ENCODE measurements at regions not wholly inside any gene's neighbourhood (a gene's known extent, or its start where the extent isn't known, plus 50 kb on each side); places are given as distances from the start of the nearest gene placed in this dataset.
A peak's percentile ranks its signal among the peaks of the same experiment; 100 is the strongest.
"Not testable (repeated sequence)": the region's sequence is repeated elsewhere in the genome, so short reads cannot be mapped to it uniquely, and the experiment has no call there.

DNA sequence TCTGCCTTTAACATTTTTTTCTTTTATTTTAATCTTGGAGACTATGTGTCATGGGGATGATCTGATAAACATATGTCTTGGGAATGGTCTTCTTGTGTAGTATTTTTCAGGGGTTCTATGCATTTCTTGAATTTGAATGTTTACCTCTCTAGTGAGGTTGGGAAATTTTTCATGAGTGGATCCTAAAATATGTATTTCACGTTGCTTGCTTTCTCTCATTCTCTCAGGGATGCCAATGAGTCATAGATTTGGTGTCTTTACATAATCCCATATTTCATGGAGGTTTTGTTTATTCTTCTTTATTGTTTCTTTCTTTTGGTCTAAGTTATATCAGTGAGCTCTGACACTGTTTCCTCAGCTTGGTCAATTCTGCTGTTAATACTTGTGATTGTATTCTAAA lies 1237.2 kb downstream of the PLA2G4A start:
- DNase-seq: no peak

DNA sequence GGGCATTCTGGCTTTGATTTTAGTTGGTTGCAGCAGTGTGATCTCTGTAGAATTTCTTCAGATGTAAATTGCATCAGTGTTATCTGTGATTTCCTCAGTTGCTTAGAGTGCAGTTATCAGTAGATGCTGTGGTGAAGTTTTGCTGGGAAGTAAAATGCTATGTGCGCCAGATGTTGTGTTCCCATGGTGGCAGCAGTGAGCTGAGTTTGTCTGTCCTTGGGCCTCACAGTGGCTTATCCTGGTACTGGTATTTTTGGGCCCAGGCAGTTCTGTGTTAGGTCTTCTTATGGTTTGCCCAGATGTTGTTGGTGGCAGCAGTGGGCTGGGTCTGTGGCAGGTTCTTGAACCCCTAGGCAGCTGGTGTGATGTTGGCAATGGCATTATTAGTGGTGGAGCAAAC lies 1242.1 kb downstream of the PLA2G4A start:
- DNase-seq: no peak

DNA sequence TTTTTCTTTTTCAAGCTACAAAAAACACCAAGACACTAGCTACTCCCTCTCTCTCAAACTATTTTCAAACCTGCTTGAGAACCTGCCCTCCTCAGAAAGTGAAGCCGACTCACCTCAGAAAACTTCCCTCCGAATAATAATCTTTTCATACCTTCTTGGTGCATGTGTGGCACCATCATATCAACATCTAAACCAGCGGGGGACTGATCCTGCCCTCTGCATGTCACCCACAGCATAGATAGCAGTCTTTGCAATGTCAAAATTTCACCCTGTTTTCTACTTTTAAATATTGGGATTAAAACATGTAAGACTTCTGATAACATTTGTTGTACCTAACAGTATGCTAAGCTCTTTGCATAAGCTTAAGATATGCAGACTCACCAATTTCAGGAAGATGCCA lies 1260.3 kb downstream of the PLA2G4A start:
- no peak for DNase-seq

DNA sequence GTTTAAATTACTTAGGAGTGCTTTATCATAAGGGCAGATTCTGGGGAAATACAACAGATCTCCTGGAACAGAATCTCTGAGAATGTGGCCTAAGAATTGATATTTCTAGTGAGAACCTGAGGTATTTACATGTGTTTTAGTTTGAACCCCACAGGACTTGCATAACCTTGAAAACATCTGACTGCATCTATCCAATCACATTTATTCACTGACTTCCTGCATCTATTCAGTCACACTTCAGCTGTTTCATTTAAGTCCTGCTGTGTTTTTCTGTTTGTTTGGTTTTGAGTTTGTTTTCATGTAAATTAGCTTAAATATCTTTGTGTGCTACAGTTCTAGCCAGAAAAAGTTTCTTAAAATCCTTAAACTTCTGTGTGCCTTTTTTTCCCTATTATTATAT lies 1260.7 kb downstream of the PLA2G4A start:
- DNase-seq: no peak

DNA sequence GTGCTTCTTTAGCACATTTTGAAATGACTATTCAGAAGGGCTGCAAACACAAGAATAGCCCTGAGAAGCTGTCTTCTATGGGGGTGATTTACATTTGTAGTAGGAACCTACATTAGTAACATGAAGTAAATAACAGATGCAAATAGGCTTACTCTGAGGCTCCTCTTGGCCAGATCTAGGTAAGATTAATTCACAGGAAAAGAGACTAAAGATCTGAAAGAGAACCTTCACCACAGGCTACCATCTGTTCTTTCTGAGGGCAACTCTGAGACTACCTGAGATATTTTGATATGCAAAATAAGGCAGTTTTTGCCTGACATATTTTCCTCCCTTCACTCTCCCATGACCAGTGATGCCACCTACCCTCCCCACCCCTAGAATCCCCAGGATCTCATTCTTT lies 1267.8 kb downstream of the PLA2G4A start:
- DNase-seq: no peak

DNA sequence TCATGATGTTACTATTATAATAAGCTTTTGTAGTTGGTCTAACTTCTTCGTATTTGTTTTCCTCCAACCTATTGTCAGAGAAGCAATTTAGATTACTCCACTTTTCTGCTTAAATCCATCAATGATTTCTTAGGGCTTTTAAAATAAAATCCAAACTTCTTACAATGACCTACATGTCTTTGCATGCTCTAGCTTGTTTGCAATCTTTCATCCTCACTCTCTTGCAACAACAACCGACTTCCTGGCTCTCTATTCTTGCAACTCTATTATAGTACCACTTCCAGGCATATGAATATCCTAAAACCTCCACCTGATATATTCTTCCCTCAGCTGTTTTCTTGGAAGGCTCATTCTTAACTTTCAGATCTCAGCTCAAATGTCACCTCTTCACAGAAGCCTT lies 1288.7 kb downstream of the PLA2G4A start:
- no peak for DNase-seq

DNA sequence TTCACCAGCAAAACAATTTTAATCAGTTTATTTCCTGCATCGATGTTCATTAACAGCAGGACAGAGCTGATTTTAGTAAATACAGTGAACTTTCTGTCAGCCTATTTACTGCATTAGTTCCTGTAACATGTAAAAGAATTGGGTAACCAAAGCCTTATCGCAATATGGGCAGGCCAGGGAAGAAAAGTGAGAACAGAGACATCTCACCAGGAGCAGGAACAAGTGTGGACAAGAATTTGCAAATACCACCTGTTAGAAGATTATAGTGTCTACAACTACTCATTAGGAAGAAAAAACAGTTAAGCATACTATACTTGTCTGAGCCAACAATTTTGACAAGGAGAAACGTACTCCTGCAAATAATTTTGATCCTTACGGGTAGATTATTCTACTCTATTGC lies 1293.9 kb downstream of the PLA2G4A start:
- DNase-seq: no peak

DNA sequence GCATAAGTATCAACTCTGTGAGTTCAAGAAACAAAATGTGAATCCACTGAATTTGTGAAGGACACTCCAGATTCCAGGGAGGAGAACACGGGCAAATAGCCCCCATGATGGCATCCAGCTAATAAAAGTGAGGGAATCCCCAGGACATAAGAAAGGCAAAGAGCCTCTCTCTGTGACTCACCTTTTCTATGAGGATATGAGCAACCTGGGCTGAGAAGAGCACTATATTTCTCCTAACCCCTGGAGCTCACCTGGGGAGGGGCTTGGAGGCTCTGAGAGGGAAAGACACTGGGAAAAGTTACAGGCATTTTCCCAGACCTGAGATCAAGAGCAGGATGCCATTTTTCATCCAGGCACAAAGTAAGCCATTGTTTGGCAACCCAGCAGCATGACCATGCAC lies 1298.8 kb downstream of the PLA2G4A start:
- DNase-seq: no peak

DNA sequence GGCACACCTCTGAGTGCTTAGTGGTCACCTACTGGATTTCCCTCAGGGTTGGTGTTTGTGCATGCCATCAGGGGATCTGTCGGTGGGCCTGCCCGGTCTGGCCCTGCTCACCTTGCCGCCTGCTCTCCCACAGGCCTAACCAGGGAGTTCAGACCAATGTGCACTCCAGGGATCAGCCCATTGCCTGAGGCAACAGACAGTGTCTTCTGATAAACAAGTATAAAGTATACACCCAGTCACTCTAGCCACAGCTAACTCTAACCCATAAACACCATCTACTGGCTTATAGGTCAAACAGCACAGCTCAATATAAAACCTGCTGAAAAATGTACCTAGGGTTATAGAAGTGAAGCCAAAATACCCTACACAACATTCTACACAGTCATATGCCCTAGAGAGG lies 1300.0 kb downstream of the PLA2G4A start:
- peak in 1 of 2 experiments; percentile 15 for DNase-seq

DNA sequence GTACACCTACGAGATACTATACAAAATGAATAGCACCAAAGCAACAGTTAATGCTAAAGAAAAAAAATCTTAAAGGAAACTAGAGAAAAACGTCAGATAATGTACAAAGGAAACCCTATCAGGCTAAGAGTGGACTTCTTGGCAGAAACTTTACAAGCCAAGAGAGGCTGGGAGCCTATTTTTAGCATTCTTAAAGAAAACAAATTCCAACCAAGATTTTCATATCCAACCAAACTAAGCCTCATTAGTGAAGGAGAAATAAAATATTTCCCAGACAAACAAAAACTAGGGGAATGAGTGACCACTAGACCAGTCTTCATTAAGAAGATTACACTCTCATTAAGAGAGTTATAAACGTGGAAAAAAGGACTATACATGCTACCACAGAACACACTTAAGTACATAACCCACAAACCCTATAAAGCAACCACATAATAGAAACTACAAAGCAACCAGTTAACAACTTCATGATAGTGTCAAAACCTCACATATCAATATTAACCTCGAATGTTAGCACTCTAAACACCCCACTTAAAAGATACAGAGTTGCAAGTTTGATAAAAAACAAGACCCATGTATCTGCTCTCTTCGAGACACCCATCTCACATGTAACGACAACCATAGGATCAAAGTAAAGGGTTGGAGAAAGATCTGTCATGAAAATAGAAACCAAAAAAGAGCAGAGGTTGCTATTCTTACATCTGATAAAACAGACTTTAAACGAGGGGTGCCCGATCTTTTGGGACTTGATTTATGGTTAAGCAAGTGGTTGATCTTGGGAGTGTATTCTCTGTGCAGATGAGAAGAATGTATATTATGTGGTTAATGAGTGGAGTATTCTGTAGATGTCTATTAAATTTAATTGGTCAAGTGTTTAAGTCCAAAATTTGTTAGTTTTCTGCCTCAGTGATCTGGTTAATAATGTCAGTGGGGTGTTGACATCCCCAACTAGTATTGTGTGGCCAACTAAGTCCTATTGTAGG lies 1301.4 kb downstream of the PLA2G4A start:
- no peak for DNase-seq

DNA sequence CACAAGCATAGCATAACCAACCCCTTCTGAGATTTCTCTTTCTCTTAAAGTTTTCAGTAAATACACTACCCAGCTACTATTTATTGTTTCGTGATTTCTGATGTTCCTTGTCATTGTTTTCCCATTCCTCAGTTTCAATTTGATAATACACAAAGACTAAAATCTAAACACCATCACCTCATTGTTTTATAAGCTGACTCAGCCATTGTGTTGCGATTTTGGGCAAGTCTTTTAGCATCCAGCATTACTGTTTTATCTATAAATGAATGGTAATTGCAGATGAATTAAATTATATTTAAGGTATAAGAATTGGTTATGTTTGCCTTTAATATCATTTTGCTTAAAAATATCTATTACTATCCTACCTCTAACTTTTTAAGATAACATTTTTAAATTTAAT lies 1308.5 kb downstream of the PLA2G4A start:
- DNase-seq: peak in 1 of 2 experiments; percentile 15

DNA sequence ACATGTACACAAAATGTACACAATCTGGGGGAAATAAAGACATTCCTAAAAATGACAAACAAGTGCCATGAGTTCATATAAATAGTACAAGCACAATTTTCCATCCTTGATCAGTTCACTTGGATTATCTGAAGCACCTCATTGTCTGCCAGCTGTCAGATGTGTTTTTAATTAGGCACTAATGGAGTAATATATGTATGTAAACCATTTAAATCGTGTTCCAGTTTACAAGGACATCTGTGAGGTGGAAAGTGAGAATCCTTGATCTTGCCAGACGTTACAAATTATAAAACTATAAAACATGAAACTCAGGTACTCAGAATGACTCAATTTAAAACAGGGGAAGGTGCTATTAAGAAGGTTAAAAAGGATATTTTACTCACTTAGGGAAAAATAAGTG lies 1312.2 kb downstream of the PLA2G4A start:
- DNase-seq: peak; percentile 19 to 39

DNA sequence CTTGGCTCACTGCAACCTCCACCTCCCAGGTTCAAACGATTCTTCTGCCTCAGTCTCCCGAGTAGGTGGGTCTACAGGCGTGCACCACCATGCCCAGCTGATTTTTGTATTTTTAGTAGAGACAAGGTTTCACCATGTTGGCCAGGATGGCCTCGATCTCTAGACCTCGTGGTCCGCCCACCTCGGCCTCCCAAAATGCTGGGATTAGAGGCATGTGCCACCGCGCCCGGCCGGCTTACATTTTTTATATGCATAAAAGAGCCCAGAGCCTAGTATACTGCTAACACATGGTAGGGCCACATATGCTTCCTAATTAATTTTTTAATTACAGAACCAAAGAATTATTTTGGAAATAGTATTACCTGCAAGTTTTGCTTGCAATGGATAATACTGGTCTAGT lies 1325.4 kb downstream of the PLA2G4A start:
- DNase-seq: no peak

DNA sequence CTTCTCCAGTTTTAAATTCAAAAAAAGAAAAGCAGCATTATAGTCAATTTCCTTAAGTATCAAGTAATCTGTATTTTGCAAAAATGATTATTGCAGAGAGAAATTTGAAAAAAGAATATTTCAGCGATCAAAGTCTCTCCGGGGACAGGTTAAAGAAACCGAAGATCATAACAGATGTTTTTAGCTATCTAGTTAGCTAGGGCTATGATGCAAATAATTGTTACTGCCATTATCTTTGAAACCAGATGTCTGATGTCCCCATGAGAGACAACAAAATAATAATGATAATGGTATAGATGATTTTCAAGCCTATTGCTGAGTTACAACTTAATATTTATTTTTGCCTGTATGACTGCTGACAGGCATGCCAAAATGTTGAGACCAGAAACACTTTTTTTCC lies 1326.0 kb downstream of the PLA2G4A start:
- DNase-seq: no peak

DNA sequence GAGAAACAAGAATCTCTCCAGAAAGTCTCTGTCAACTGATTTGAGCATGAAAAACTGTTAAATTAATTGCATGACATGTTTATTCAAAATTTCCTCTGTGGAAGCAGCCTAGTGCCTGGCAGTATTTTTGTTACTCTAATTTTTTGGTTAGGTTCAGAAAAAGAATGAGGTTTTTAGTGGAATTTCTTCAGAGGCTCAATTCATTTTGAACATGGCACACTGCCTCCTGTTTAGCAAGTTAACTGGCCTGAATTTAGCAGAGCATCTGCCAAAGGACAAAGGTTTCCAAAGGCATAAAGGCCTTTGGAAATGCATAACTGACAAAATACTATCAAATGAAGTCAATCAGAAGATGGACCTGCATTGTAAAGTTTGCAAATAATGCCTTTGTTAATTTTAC lies 1326.5 kb downstream of the PLA2G4A start:
- DNase-seq: peak; percentile 26 to 59

DNA sequence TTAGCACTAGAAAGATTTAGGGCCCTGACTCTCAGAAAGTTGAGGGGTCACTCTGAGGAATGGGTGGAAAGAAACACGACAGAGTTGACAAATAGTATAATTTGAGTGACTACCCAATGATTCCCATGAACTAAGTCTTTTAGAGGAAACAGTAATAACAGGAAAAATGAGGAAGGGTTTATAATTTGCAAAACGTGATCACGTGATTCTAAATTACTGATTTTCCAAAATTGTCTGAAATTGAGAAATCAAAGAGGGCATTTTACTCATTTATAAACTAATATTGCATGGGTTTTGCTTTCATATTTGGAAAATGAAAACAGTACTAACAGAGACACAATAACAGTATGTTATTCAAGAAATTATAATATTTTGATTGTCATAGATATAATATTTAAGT lies 1335.7 kb downstream of the PLA2G4A start:
- DNase-seq: no peak

DNA sequence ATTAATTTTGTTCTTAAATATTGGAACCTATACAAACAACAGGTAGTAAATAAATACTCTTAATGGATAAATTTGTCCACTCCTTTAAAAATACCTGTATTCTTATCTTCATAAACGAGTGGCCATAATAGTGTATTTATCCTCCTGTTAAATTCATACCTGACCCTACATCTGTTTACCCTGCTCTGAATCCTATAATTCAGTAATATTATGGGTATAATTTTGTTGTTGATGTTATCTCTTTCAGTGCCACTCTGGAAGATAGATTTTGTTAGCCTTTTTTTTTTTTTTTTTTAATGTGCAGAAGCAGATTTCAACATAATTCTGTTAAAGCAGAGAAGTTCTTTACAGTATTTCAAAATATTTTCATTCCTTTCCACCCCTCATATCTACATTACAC lies 1337.9 kb downstream of the PLA2G4A start:
- no peak for DNase-seq

DNA sequence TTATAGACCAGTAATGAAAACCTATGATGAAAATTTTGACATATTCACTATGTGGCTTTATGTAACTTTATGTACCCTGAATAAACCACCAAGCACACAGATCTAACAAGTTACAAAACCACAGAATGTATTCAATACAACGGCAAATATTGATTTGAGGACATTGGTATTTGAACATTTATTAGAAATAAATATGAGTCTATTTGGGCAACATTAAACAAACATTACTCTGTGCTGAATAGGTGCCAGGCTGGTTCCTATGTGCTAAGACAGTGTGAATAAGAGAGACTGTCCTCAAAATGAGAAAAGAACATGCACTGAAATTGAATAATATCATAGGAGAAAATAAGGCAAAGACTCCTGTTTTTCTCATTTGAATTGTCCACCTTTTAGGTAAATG lies 1341.2 kb downstream of the PLA2G4A start:
- DNase-seq: no peak

DNA sequence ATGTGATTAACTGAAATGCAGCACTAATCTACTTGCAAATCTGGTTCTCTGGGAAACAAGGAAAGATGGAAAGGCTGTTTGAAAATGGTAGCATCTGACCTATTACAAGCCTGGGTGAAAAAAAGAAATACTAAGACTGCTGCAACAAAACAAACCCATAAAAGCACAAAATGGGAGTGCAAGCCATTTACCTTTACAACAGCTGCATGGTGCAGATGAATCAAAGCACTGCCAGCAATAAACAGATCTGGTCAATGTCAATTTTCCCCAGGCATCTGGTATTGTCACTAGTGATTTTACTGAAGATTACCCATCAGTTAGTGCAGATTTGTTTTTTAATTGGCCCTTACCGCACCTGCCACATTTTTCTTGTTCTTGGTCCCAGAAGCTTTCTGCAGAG lies 1341.7 kb downstream of the PLA2G4A start:
- DNase-seq: no peak

DNA sequence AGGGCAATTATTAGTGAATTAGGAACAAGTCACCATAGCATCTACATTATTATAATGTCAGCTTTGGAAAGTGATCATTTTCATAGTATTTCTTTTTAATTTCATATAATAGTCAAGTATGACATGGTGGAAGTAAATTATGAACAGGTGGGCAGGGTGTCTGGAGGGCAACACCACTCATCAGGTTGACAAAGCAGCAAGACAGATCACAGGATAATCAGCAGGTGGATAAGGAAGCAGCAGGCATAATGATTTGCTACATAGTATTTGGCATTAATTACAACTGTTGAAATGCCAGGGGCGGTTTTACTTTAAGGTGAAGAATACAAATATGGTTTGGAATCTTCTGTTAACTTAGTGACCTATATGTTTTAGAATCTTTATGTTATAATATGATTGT lies 1342.2 kb downstream of the PLA2G4A start:
- no peak for DNase-seq

DNA sequence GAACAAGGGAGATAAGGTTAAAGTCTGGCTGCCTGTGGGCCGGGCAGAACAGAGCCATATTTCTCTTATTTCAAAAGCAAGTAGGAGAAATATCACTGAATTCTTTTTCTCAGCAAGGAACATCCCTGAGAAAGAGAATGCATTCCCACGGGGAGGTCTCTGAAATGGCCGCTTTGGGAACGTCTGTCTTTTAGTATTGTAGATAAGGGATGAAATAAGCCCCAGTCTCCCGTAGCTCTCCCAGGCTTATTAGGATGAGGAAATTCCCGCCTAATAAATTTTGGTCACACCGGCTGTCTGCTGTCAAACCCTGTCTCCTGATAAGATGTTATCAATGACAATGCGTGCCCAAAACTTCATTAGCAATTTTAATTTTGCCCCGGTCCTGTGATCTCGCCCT lies 1353.3 kb downstream of the PLA2G4A start:
- DNase-seq: not testable (repeated sequence)

DNA sequence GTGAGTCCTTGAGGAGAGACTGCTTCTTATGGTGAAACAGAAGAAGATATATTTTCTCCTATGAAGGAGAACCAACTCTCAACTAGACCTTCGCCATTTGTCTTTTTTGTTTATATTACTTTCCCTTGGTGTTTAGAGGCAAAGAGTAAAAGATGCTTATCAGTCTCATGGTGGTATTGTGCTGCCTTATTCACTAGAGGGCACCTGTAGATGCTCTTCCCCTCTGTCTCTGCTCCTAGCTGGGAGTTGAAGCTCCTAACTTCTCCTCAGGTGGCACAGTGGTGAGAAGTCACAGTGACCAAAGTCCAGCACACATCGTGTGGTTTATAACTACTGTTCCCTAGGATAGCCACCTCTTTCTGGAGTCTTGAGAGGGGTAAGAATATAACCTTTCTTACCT lies 1359.6 kb downstream of the PLA2G4A start:
- no peak for DNase-seq

DNA sequence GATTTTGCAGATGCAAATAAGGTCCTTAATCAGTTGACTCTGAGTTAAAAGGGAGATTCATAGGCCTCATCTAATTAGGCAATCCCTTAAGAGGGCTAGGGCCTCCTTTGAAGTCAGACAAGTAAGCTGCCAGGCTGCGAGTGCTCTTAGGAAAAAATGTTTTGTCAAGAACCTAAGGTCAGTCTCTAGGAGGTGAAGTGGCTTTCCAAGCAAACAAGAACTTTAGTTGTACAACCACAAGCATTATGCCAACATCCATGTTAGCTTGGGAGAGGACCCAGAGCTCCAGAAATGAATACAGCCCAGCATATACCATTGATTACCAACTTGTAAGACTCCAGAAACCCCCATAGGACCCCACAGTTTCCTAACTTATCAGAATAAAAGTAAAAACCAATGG lies 1366.2 kb downstream of the PLA2G4A start:
- DNase-seq: no peak

DNA sequence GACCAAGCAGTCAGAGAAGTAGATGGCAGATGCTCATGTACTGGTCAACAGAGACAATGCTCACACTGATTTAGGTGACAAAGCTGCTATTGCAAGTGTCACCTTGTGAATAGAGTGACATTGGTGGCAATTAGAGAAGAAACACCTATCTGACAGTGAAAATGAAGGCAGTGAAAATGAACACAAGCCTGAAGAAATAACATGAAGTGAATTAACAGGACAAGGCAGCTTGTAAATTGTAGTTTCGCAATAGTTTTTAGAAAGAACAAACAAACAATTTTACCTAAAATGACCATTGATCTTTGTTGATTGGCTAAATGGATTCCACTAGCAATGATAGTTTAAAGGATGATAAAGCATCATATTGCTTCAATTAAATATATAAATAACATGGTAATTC lies 1389.5 kb downstream of the PLA2G4A start:
- DNase-seq: no peak

DNA sequence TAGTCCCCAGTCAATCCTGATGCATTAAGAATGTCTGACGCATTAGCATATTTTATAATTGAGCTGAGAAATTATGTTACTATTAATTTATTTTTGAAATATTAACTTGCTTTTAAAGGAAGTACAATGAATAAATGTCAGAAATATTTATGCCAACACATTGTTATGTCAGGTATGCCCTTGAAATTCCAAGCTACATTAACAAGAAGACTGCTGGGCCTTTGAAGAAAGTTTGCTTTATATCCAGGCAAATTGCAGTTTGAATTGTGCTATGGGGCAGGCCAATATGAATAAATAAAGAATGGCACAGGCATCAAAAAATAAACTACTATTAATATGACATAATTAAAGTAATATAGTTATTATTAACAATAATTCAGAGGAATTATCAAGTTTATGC lies 1391.3 kb downstream of the PLA2G4A start:
- no peak for DNase-seq

Data from NCI-H446 (cell line).